SHP77 (cell line): ENCODE measurements at regions not wholly inside any gene's neighbourhood (a gene's known extent, or its start where the extent isn't known, plus 50 kb on each side); places are given as distances from the start of the nearest gene placed in this dataset.

Source experiments
- DNase-seq, 2 experiments: peaks; one replicate each; lab custom pipeline; 2025; lab: John Stamatoyannopoulos, UW

GRCh38 chrX:36930491-36930890 lies 77.7 kb upstream of the FAM47C start:
- no peak for DNase-seq

DNA sequence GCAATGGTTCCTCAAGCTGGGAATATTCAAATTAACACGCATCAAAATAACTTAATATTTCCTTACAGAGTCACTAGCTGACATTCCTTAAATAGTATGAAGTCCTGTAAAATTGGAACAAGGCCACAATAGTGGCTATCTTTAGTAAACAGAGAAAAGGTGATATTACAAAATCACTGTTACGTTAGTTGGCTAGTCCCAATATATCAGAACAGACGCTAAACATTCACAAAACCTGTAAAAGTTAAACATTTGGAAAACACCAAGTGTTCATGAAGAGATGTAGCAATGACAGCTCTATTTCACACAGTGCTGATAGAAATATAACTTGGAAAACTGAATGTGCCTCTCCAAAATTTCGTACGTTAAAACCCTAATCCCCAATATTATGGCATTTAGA lies 61.0 kb upstream of the FAM47C start:
- DNase-seq, result no peak

GRCh38 chrX:36950495-36951253 lies 57.5 kb upstream of the FAM47C start:
- DNase-seq, result no peak

GRCh38 chrX:36957425-36958328 lies 50.5 kb upstream of the FAM47C start:
- no peak for DNase-seq
